ENCODE measurements at regions not wholly inside any gene's neighbourhood (a gene's known extent, or its start where the extent isn't known, plus 50 kb on each side); places are given as distances from the start of the nearest gene placed in this dataset.
"Not testable (repeated sequence)": the region's sequence is repeated elsewhere in the genome, so short reads cannot be mapped to it uniquely, and the experiment has no call there.

DNA sequence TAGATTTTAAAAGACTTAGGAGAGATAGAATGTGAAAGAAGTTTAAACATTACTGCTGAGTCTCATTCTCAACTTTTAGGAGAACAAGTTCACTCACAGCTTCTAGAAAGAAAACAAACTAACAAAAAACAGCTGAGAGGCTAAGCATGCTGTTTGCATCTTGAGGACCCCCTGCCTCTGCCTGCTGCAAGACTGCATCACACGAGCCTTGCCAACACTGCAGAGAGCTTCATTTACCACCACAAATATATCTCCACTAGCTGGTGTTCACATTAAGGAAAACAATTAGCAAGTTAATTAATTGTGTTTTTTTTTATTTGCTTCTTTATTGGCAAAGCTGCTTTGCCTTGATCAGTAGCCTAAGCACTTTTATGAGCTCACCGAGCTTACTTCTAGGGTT, 336.6 kb upstream of the KIAA1217 start:
- no peak for DNase-seq (ENCODE audit: low read depth)

DNA sequence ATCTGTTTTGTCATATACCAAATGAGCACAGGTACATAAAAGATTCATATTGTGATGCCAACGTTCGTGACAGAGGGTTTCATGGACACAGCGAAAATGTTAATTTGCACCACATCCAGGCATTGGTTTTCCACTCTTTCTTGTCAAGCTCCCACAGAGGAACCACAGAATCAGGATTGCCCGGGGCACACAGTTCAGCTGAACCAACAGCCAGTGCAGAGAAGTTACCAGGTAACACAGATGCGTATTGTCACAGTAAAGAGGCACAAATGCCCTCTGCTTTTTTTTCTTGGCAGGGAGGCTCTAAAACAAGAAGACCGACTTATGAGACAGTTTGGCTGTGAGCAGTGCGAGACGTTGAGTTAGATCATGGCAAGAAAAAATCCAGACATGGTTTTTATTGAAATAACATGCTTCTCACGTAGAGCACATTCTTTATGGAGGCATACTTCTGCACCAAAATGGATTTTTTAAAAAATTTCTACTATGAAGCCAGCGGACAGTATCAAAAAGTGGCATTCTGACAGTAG, 331.1 kb upstream of the KIAA1217 start:
- DNase-seq (ENCODE audit: low read depth) = no peak

DNA sequence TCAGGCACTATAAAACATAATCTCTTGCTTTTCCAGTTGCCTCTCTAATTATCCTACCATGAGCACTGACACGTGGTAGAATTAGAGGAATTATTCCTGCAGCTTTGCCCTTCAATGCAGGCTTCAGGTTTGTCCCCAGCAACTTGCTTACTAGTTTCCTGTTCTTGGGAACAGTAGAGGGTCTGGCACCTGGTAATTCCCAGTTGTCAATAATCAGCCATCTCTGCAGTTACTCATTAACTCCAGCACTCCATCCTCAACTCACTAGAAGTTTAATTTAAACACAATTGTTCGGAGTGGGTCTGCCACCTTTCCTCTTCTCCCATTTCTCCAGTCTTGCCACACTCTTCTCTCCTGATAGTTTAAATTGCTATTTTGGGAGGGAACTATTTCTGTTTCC, 324.3 kb upstream of the KIAA1217 start:
- no peak for DNase-seq (ENCODE audit: low read depth)

DNA sequence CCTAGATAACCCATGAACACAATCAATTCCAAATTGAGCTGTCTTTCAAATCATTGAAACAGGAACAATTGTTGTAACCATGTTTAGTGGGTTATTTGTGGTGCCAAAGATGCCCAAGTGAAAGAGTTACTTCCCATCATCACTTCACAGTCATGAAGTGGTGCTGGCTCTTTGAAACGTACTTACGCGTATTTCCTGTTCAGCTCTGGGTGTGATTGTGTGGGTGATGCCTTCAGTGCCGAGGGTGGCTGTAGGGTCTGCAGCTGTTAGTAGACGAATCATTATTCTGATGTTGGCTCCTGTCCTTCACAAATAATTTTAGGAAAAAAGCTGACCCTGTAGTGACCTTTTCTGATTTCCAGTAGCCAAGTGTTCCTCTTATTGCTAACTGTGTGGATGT, 323.1 kb upstream of the KIAA1217 start:
- DNase-seq (ENCODE audit: low read depth) = no peak

DNA sequence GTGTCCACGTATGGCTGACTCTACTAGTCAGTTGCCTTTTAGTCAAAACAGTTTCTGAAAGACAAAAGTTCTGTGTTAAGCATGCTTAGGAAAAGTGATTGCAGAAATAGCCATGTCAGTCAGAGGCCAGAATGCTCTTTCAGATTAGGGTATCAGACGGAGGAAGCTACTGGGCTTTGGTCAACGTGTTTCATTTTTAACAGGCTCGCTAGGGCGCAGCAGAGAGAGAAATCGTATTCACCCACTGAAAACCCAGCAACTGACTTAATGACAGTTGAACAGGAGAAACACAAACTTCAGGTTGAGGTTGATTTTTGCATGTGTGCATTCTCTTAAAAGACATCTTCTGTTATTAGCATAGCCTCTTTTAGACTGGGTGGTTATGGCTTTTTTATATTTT, 322.6 kb upstream of the KIAA1217 start:
- no peak for DNase-seq (ENCODE audit: low read depth)

DNA sequence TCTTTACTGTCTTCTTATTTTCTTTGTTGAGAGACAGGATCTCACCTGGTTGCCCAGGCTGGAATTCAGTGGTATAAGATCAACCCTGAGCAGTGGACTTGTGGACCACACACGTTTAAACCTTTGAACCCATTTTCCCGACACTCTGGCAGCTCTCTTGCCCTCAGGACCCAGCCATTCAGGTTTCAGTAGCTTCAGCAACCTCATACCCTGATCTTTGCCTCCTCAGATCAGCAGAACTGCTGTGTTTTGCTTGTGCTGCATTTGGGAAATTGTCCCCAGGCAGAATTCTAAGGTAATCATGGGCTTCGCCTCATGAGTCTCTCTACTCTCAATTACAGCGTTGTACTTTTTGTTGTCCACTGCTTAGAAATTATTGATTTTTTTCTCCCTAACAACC, 317.6 kb upstream of the KIAA1217 start:
- DNase-seq (ENCODE audit: low read depth) = no peak

DNA sequence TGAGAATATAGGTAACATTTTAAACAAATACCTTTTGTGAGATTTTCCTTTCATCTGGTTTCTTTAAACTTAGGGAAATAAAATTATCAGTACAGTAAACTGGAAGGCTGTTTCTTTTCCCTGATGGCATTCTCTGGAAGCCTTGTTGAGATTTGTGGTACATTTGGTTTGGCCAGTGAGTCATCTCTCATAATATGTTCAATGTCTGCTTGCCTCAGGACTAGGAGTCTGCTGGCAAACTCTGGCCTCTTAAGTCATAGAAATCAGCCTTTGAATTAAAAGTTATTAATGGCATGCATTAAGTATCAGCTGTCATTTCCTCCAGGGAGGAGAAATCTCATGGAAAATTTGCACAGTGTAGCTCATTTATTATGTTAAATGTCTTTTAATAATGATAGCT, 316.6 kb upstream of the KIAA1217 start:
- DNase-seq (ENCODE audit: low read depth) = no peak

DNA sequence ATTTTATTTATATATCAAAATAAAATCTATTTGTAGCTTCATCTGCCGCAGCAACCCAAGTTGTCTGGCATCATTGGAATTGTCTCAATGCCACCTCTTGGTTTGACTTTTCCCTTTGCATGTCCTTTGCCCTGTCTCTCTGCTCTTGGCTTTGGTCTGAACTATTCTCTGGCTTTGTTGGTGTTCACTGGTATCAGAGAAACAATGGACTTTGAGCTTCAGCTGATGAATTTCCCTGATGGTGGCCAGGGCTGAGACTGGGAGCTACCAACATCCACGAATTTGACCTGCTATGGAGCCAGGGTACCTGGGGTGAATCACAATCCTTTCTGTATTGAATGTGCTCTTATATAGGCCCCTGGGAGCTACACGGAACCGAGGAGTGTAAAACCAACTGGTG, 311.7 kb upstream of the KIAA1217 start:
- no peak for DNase-seq (ENCODE audit: low read depth)

DNA sequence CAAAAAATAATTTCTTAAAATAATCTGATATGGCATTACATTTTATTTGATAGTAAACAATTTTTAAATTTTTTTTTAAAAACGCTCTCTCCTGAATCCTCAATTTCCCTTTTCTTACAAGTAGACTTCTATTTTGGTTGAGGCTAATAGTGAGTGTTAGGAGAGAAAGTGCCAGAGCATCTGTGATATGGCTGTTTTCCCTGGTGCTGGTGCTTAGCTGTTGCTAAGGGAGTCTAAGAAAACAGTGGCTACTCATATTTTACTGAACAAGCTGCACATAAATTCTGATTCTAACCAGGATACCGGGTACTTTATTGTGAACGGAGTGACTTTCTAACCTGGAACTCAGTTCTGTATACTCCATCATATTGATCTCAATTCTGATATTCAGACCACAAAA, 311.1 kb upstream of the KIAA1217 start:
- DNase-seq (ENCODE audit: low read depth) = no peak

DNA sequence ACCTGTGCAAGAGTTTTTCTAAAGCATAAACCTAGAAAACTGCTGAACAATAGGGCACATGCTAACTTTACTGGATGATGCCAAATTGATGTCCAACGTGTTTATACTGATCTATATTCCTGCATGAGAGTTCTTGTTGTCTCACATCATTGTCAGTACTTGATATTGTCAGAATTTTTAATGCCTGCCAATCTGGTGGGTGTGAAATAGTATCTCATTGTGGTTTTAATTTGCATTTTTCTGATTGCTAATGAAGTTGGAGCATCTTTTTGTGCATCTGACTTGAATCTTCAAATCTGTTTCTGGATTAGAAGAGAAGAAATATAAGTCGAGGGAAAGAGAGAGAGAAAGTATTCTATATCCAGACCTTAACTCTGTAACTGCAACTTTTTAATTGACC, 309.8 kb upstream of the KIAA1217 start:
- no peak for DNase-seq (ENCODE audit: low read depth)

DNA sequence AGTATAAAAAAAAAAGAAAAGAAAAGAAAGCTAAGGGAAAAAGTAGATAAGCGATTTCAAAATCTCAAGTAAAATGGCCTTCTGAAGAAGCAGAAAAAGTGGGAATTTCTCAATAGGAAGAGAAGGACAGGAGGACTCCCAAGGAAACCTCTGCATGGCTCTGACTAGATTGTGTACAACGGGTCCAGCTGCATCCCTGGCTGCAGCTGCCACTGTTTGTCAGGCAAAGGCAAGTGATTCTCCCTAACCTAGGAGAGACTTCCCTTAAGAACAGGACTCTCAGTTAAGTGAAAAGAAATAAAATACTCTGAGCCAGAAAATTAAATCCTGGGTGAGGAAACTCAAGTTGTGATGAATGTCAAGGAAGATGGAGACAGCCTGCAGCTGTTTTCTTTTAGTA, 298.6 kb upstream of the KIAA1217 start:
- no peak for DNase-seq (ENCODE audit: low read depth)

DNA sequence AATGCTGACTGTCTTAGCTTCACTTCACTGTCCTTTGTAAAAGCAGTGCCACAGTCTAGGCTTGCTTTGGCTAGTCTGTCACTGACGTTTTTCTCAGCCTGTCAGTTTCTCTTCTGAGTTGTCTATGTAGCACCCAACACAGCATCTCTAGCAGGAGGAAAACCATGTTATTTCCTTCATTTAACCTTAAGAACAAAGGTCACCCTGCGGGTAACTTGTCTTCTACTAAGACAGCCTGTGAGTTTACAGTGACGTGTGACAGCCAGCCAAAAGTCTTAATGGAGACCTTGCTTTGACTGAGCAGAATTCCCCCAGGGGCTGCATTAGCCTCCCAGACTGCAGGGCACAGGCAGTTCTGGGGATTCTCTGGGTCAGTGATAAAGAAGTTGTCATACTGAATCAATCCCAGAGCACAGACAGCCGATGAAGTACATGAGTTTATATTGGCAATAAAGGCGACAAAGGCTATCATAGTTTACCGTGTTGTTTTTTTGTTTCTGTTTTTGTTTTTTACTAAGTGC, 296.0 kb upstream of the KIAA1217 start:
- DNase-seq (ENCODE audit: low read depth) = no peak

DNA sequence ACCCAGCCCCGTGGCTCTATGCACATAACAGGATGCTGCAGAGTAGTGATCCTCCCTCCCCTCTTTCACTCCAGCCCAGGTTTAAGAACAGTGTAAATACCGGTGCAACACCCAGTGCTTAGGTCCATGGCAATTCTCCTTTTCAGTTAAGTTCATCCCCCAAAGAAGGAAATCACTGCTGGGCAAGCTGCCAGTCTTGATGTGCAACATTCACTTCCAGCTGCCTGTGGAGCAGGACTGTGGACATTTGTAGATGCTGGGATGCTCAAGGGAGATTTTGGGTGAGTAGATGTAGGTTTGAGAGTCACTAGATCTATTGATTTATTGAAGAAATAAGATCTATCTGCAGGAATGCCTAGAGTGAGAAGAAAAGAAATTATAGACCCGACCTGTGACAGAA, 294.3 kb upstream of the KIAA1217 start:
- DNase-seq (ENCODE audit: low read depth) = no peak

DNA sequence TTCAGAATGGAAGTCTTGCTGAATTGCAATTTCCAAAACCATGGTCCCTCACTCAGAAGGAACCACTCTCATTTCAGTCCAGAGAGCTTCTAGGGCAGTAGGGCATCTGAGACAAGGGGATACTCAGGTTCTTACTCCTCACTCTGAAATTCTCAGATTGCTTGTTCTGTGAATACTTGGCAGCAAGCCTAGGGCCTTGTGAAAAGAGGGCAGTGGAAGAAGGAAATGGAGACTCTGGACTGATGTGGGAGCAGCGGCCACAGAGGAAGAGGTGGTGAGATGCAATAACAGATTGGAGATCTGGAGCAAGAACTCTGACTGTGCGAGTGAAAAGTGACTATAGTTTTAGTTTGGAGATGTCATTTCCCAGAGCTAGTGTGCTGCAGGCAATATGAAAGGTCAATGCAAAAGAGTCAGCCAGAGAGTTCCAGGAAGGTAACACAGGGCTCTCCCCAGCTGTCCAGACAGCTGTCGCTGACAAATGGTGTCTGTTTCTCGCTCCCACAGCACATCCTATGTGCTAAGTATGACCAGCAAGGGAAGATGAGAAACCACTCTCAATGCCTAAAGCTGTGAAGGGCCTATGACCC, 291.6 kb upstream of the KIAA1217 start:
- DNase-seq (ENCODE audit: low read depth) = no peak

DNA sequence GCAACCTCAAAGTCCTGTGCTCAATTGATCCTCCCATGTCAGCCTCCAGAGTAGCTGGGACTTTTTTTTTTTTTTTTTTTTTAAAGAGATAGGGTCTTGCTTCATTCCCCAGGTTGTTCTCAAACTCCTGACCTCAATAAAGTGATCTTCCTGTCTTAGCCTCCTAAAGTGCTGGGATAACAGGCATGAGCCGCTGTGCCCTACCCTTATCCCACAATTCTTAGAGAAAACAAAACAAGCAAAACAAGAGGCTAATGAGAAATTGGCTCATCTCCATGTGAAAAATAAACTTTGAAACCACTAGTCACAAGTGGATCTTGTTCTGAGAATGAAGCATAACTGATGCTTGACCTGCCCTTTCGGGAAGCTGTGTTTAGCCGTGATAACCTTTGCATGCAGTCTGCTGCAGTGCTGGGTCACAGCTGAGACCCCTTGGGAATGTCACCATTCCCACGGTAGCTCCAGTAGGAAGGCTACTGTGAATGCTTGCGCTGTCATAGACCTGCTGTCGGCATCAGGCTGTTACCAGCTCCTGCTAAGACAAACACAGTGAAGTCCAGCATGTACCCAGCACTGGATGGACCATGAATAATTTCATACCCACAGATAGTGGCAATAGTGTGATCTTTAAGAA, 290.7 kb upstream of the KIAA1217 start:
- DNase-seq (ENCODE audit: low read depth) = no peak

DNA sequence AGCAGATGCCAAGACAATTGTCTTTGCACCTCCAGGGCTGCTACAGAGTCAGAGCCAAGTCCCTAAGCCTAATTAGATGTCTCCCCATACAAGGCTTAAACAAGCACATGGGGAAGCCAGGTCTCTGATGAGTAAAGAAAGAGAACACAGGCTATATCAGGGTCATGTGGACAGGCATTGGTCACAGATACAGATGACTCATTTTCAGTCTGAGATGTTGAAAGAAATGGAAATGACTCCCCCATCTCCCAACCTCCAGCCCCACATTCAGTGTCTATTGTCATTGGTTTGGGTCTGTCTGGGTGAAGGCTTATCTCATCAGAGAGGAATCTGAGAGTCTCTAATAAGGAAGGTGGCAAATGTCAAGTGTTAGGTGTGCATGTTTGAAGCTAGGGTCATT, 290.1 kb upstream of the KIAA1217 start:
- no peak for DNase-seq (ENCODE audit: low read depth)

DNA sequence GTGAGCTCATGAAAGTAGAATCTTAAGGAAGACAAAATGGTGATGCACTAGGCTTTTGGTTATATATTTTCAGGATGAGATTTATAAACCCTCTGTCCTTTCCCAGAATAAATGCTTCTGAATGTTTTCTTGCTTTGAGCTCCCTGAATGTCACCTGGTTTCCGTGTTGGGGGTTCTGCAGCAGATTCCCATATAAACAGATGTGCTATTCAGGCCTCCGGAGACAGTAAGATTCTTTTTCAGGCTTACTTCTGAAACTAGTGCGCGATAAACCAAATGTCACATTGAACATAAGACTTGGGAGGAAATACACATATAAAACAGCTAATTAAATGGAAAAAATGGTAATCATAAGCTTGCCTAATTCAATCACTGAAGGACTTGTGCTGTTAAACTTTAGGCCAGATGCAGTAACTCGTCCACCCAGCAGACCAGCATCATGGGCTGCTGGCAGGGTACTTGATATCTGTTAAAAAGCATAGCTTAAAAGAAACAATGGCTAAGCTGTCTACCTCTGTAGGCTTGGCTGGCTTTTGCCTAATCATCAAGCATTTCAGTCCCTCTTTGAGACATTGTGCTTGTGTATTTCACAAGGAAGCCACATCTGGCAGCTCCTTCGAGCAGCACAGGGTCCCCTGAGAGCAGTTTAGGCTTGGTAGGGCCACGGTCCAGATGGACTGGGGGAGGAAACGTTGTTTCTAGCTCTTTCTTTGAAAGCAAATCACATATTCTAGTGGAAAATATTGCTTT, 281.2 kb upstream of the KIAA1217 start:
- DNase-seq (ENCODE audit: low read depth) = no peak

DNA sequence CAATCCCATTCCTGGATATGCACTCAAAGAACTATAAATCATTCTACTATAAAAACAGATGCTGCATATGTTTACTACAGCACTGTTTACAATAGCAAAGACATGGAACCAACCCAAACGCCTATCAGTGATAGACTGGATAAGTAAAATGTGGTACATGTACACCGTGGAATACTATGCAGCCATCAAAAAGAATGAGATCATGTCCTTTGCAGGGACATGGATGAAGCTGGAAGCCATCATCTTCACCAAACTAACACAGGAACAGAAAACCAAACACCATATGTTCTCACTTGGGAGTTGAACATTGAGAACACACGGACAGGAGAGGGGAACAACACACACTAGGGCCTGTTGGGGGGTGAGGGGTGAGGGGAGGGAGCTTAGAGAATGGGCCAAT, 274.9 kb upstream of the KIAA1217 start:
- DNase-seq (ENCODE audit: low read depth) = not testable (repeated sequence)

DNA sequence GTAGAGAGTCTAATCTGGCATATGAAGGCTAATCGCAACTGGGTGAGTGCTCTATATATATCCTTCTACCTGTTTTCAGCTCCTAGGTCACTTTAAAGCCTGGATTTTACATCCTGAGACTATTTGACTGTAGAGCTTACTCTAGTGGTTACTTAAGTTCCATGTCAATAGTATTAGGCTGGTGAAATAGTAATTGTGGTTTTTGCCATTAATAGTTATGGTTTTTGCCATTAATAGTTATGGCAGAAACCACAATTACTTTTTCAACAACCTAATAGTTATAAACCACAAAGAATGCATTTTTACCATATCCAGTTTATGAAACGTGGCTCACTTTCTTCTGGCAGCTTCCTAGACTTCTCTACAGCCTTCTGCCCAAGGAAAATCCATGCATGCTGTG, 263.1 kb upstream of the KIAA1217 start:
- DNase-seq (ENCODE audit: low read depth) = no peak

DNA sequence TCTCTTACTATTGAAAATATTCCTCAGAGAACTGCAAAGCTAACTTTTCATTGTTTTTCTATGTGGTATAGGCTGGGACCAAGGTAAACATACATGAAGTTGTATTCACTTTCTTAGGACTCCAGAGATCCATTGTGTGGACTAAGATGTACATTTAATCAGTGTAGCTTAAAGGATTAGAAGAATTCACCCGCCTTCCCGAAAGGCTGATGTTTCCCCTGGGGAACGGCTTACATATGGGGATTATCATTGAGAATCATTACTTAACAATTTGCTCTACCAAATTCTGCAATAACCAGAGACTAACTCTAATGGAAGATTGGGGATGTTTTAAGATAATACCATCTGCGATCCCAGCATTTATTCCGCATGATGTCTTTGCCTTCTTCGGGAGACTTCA, 257.1 kb upstream of the KIAA1217 start:
- DNase-seq (ENCODE audit: low read depth) = no peak

DNA sequence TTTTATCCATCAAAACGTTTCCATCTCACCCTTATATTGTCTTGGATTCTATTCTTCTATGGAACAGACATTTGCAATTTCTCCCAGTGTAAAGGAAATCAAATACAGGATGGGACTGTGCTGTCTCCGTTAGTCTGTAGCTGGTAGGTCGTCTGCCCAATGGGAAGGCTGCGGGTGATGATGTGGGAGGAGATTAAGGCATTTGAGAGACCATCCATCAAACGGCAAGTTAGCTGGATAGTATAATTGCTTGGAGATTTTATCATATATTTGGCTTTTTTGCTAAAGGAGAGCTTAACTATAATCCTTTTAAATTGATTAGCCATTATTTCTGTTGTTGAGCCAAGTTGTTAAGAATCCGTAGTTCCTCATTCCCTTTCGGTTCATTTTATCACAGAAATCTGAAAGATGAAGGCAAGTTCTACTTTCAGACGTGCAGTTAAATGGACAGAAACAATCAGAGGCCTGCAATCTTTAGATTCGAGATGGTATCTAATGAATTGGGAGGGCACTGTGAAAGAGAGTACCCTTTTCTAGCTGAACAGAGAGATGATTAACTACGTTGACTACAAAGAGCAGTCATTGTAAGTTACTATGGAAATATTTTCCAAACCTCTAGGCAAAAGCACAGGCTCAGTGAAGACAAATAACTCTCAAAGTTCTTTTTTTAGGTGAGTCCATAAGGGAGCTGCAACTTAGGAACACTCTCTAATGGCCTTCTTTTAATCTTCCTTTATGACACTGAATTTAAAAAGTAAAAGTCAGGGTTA, 253.3 kb upstream of the KIAA1217 start:
- DNase-seq (ENCODE audit: low read depth) = no peak

DNA sequence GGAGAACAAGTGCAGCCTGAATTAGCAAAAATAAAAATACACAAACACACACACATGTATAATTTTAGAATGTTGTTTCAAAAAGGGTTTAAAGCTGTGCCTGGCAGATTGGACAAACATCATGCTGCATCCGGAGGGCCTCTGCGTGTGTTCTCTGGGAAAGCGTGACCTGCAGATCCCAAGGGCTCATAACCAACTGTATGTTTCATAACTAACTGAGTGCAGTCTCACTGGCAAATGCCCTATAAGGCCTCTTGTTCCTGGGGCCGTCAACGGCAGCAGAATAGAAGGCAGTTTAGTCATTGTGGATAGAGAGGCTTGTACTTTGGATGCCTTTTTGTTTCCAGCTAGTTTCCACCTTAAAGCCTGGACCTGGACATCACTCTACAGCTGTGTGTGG, 243.8 kb upstream of the KIAA1217 start:
- no peak for DNase-seq (ENCODE audit: low read depth)
